GM06990 (cell line): ENCODE measurements at regions not wholly inside any gene's neighbourhood (a gene's known extent, or its start where the extent isn't known, plus 50 kb on each side); places are given as distances from the start of the nearest gene placed in this dataset.

Source experiments
- DNase-seq: peaks from one replicate; pipeline ENCODE4 v3.0.0-alpha.2; 2011; ENCODE audit not compliant: insufficient read length; ENCODE audit errors: extremely low read depth
- H3K27me3 ChIP-seq: replicated peaks from 2 replicates; pipeline ENCODE4 v1.6.0; 2011; ENCODE audit warnings: low read length; ENCODE audit not compliant: control insufficient read depth, insufficient read depth
- H3K36me3 ChIP-seq: 2 replicates; pipeline ENCODE4 v1.5.1; 2011; ENCODE audit warnings: low read length; ENCODE audit not compliant: control insufficient read depth, insufficient read depth
- H3K4me3 ChIP-seq: replicated peaks from 2 replicates; pipeline ENCODE4 v1.5.1; 2011; ENCODE audit warnings: low read depth, mild to moderate bottlenecking, control low read depth, low read length
- CTCF ChIP-seq: IDR thresholded peaks from 2 replicates; pipeline ENCODE4 v1.5.1; 2011; ENCODE audit warnings: low read length, control low read depth, mild to moderate bottlenecking, inconsistent platforms; ENCODE audit not compliant: insufficient read depth, poor library complexity, severe bottlenecking

GRCh38 chr10:4522296-4523000 lies 303.6 kb upstream of the AKR1E2 start:
- Histone ChIP-seq H3K36me3 (no peaks in the 10 kb centered on the region), H3K27me3 (no peaks in the 10 kb centered on the region), H3K4me3 (no peak overlapping the region)
- no peak for TF ChIP-seq CTCF
- peak; percentile 21 for DNase-seq

GRCh38 chr10:4519658-4520402 lies 306.2 kb upstream of the AKR1E2 start:
- Histone ChIP-seq H3K27me3 (peaks cover 1% of the 10 kb centered on the region; the same call in 1 of the 2 replicates), H3K4me3 (no peak overlapping the region), H3K36me3 (no peaks in the 10 kb centered on the region)
- no peak for DNase-seq
- no peak for TF ChIP-seq CTCF

- no peak overlapping the region for H3K4me3 ChIP-seq
- no peak for TF ChIP-seq CTCF
- DNase-seq, result no peak
- no peaks in the 10 kb centered on the region for H3K36me3 ChIP-seq
- H3K27me3 ChIP-seq, result peaks cover 1% of the 10 kb centered on the region; the same call in 1 of the 2 replicates
These were observed 308.3 kb upstream of the AKR1E2 start for GRCh38 chr10:4517746-4518145.

- Histone ChIP-seq H3K27me3 (peaks cover 1% of the 10 kb centered on the region; the same call in 1 of the 2 replicates), H3K4me3 (no peak overlapping the region), H3K36me3 (no peaks in the 10 kb centered on the region)
- TF ChIP-seq CTCF, result no peak
- DNase-seq, result no peak
These were observed 310.3 kb upstream of the AKR1E2 start for GRCh38 chr10:4515721-4516120.

GRCh38 chr10:4514445-4515108 lies 311.4 kb upstream of the AKR1E2 start:
- peaks cover 1% of the 10 kb centered on the region; the same call in 1 of the 2 replicates for H3K27me3 ChIP-seq
- peak; percentile 12 for DNase-seq
- H3K36me3 ChIP-seq, result no peaks in the 10 kb centered on the region
- no peak for TF ChIP-seq CTCF
- H3K4me3 ChIP-seq, result 0 out of 2 replicates have a peak overlapping the region, but pooled peaks have one; percentile 11
